SK-N-SH (cell line): ENCODE measurements at regions not wholly inside any gene's neighbourhood (a gene's known extent, or its start where the extent isn't known, plus 50 kb on each side); places are given as distances from the start of the nearest gene placed in this dataset.

ENCODE experiments used
- CTCF ChIA-PET: fragments of 300-600, 350-600 bp; formaldehyde crosslinking; extraction: SDS; loops from one replicate; lab custom pipeline; 2021; lab: Yijun Ruan, JAX
- POLR2A ChIA-PET: fragments of 350-600 bp; sonication (Branson Sonifier 250); formaldehyde crosslinking; extraction: SDS; loops from one replicate; lab custom pipeline; 2020; ENCODE audit warnings: antibody characterized with exemption, inconsistent platforms; lab: Yijun Ruan, JAX
- DNase-seq: peaks from one replicate; pipeline ENCODE4 v3.0.0; 2012
- H2AFZ ChIP-seq: fragments of 200-600 bp; sonication (generic); 2 replicates; pipeline ENCODE4 v1.8.1; 2016; ENCODE audit warnings: antibody characterized with exemption, mild to moderate bottlenecking, low read depth
- H3F3A ChIP-seq: fragments of 200-600 bp; sonication (generic); replicated peaks from 2 replicates; pipeline ENCODE3; 2016; ENCODE audit warnings: antibody characterized with exemption, mild to moderate bottlenecking; ENCODE audit not compliant: insufficient read depth
- H3K27ac ChIP-seq, 2 experiments: fragments of 200-500 bp in 1 of 2; fragments of 200-600 bp in 1 of 2; sonication (Bioruptor generic) in 1 of 2; sonication (generic), shearing (Covaris generic) in 1 of 2; 2 replicates each; pipeline versions ENCODE4 v1.5.1 to v1.6.1; 2014 to 2016; ENCODE audit warnings: low read depth in 2 of 2, inconsistent platforms in 1 of 2, low read length in 1 of 2, mild to moderate bottlenecking in 1 of 2, mixed read lengths in 1 of 2
- H3K27me3 ChIP-seq: fragments of 200-600 bp; sonication (generic), shearing (Covaris generic); 2 replicates; pipeline ENCODE4 v1.6.1; 2016; ENCODE audit warnings: mixed run types; ENCODE audit not compliant: insufficient read depth
- H3K36me3 ChIP-seq, 2 experiments: fragments of 200-500 bp in 1 of 2; fragments of 200-600 bp in 1 of 2; sonication (Bioruptor generic) in 1 of 2; sonication (generic) in 1 of 2; replicated peaks in 1 of 2; 2 replicates each; pipeline versions ENCODE3 to v1.5.1; 2014 to 2016; ENCODE audit warnings: low read length in 1 of 2, mild to moderate bottlenecking in 1 of 2; ENCODE audit not compliant: insufficient read depth in 2 of 2, control insufficient read depth in 1 of 2
- H3K4me1 ChIP-seq, 2 experiments: fragments of 200-500 bp in 1 of 2; fragments of 200-600 bp in 1 of 2; sonication (Bioruptor generic) in 1 of 2; sonication (generic), shearing (Covaris generic) in 1 of 2; 2 replicates each; pipeline versions ENCODE4 v1.5.1 to v1.6.1; 2014 to 2016; ENCODE audit warnings: low read depth in 1 of 2, low read length in 1 of 2, mixed run types in 1 of 2; ENCODE audit not compliant: insufficient read depth in 2 of 2, control insufficient read depth in 1 of 2
- H3K4me2 ChIP-seq: fragments of 200-600 bp; sonication (generic), shearing (Covaris generic); 2 replicates; pipeline ENCODE4 v1.6.1; 2017; ENCODE audit warnings: mixed run types
- H3K4me3 ChIP-seq, 2 experiments: fragments of 200-500 bp in 1 of 2; fragments of 200-600 bp in 1 of 2; sonication (Bioruptor generic) in 1 of 2; sonication (generic), shearing (Covaris generic) in 1 of 2; 2 replicates each; pipeline versions ENCODE4 v1.5.1 to v1.8.1; 2014 to 2016; ENCODE audit warnings: low read depth in 2 of 2, inconsistent platforms in 1 of 2, low read length in 1 of 2, mild to moderate bottlenecking in 1 of 2, mixed read lengths in 1 of 2, moderate library complexity in 1 of 2
- H3K79me2 ChIP-seq: fragments of 200-600 bp; sonication (generic); 2 replicates; pipeline ENCODE4 v1.8.1; 2017; ENCODE audit warnings: mild to moderate bottlenecking; ENCODE audit not compliant: insufficient read depth
- H3K9ac ChIP-seq: fragments of 200-600 bp; sonication (generic); 2 replicates; pipeline ENCODE4 v1.6.1; 2017; ENCODE audit warnings: mixed run types
- H3K9me2 ChIP-seq: fragments of 200-600 bp; sonication (generic); 2 replicates; pipeline ENCODE4 v1.6.1; 2017; ENCODE audit warnings: mixed run types
- H3K9me3 ChIP-seq: fragments of 200-600 bp; sonication (generic); 2 replicates; pipeline ENCODE4 v1.6.1; 2017; ENCODE audit warnings: mixed run types, mild to moderate bottlenecking, moderate library complexity
- H4K20me1 ChIP-seq: fragments of 200-600 bp; sonication (generic); 2 replicates; pipeline ENCODE4 v1.6.1; 2017; ENCODE audit warnings: mild to moderate bottlenecking, mixed run types; ENCODE audit not compliant: insufficient read depth
- ELF1 ChIP-seq: IDR thresholded peaks from 2 replicates; pipeline ENCODE4 v1.4.0; 2012
- EP300 ChIP-seq, 2 experiments: IDR thresholded peaks; 2 replicates each; pipeline versions ENCODE4 v1.4.0 to v1.6.1; 2012; ENCODE audit warnings: borderline replicate concordance in 1 of 2, low read depth in 1 of 2, low read length in 1 of 2
- EZH2phosphoT487 ChIP-seq: fragments of 200-600 bp; sonication (generic); IDR thresholded peaks from 2 replicates; pipeline ENCODE4 v1.6.1; 2017; ENCODE audit warnings: low read depth, mixed run types, mild to moderate bottlenecking, antibody characterized with exemption, moderate library complexity, borderline replicate concordance
- GATA2 ChIP-seq: sonication (generic); formaldehyde crosslinking; IDR thresholded peaks from 2 replicates; pipeline ENCODE4 v1.5.0; 2020; ENCODE audit warnings: mild to moderate bottlenecking, missing genetic modification reagents
- JUND ChIP-seq: IDR thresholded peaks from 2 replicates; pipeline ENCODE4 v1.4.0; 2012
- MEF2A ChIP-seq: IDR thresholded peaks from 2 replicates; pipeline ENCODE4 v1.4.0; 2012; ENCODE audit warnings: low read depth, borderline replicate concordance
- MXI1 ChIP-seq: IDR thresholded peaks from 2 replicates; pipeline ENCODE4 v1.6.1; 2012; ENCODE audit warnings: mild to moderate bottlenecking, low read depth, low read length, improper control_type of control experiment
- NRF1 ChIP-seq: IDR thresholded peaks from 2 replicates; pipeline ENCODE4 v1.6.1; 2012; ENCODE audit warnings: low read depth, mild to moderate bottlenecking, low read length
- POLR2AphosphoS5 ChIP-seq: IDR thresholded peaks from 2 replicates; pipeline ENCODE4 v1.6.1; 2012; ENCODE audit warnings: low read depth, low read length
- RAD21 ChIP-seq: IDR thresholded peaks from 2 replicates; pipeline ENCODE4 v1.6.1; 2012; ENCODE audit warnings: mild to moderate bottlenecking, low read length
- RFX5 ChIP-seq: IDR thresholded peaks from 2 replicates; pipeline ENCODE4 v1.6.1; 2012; ENCODE audit warnings: mild to moderate bottlenecking, improper control_type of control experiment, low read length
- SIN3A ChIP-seq: IDR thresholded peaks from 2 replicates; pipeline ENCODE4 v1.6.1; 2012; ENCODE audit warnings: low read depth, mild to moderate bottlenecking, low read length, moderate library complexity, borderline replicate concordance
- TEAD4 ChIP-seq: IDR thresholded peaks from 2 replicates; pipeline ENCODE4 v1.4.0; 2012; ENCODE audit warnings: mild to moderate bottlenecking, borderline replicate concordance; ENCODE audit not compliant: insufficient read depth
- WGBS: methylation state at CpG from one replicate; pipeline ENCODE4 v1.1.6; 2017; ENCODE audit warnings: low lambda C conversion rate; 5-methylcytosine and 5-hydroxymethylcytosine counted together
- TF ChIP-seq, protein P1 (sequence below): fragments of 200-600 bp; sonication (generic); IDR thresholded peaks from 2 replicates; pipeline ENCODE4 v1.6.1; 2017; ENCODE audit warnings: antibody characterized with exemption, mild to moderate bottlenecking, moderate library complexity
- TF ChIP-seq, protein P2 (sequence below): IDR thresholded peaks from 2 replicates; pipeline ENCODE4 v1.4.0; 2012; ENCODE audit warnings: low read depth, borderline replicate concordance

DNA sequence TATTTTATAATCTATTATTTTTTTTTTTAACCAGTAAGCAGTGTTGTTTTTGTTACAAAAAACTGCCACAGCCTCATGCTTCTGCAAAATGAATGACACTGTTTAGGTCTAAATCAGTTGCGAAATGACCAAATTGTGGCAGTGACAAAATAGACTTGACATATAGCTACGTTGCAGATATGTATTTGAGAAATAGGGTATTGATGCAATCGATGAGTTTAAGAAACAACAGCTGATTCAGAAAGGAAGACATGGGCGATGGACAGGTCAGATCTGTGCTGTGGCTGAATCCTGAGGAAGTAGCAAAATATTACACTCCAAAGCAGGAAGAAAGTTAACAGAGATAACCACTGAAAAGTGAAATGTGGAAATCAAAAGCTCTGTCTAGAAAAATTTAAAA lies 89.0 kb upstream of the STEAP4 start:
- Histone ChIP-seq H3K4me3 (no peak overlapping the region), H4K20me1 (no peaks in the 10 kb centered on the region), H3K36me3 (no peaks in the 10 kb centered on the region), H3K27ac (no peak overlapping the region), H3K27me3 (no peaks in the 10 kb centered on the region), H3K4me2 (no peak overlapping the region), H3K4me1 (no peaks in the 10 kb centered on the region), H3F3A (no peaks in the 10 kb centered on the region), H2AFZ (no peak overlapping the region), H3K9ac (no peak overlapping the region), H3K9me2 (no peaks in the 10 kb centered on the region), H3K79me2 (no peaks in the 10 kb centered on the region), H3K9me3 (no peaks in the 10 kb centered on the region)
- 37% methylated on average over 4 of the region's 4 CpGs for WGBS
- DNase-seq, result no peak
- CTCF ChIA-PET, result interaction anchor here (0.7 to 0.9 kb wide), 3 partner anchors 27 to 116 kb away, joined by 3 read pairs; no protein-coding TSS in a partner anchor
- POLR2A ChIA-PET, result no interaction called here
- TF ChIP-seq, protein P1, sequence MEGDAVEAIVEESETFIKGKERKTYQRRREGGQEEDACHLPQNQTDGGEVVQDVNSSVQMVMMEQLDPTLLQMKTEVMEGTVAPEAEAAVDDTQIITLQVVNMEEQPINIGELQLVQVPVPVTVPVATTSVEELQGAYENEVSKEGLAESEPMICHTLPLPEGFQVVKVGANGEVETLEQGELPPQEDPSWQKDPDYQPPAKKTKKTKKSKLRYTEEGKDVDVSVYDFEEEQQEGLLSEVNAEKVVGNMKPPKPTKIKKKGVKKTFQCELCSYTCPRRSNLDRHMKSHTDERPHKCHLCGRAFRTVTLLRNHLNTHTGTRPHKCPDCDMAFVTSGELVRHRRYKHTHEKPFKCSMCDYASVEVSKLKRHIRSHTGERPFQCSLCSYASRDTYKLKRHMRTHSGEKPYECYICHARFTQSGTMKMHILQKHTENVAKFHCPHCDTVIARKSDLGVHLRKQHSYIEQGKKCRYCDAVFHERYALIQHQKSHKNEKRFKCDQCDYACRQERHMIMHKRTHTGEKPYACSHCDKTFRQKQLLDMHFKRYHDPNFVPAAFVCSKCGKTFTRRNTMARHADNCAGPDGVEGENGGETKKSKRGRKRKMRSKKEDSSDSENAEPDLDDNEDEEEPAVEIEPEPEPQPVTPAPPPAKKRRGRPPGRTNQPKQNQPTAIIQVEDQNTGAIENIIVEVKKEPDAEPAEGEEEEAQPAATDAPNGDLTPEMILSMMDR, result no peak
- TF ChIP-seq MXI1, result no peak
- no peak for TF ChIP-seq JUND
- TF ChIP-seq TEAD4, result no peak
- no peak for TF ChIP-seq RAD21

DNA sequence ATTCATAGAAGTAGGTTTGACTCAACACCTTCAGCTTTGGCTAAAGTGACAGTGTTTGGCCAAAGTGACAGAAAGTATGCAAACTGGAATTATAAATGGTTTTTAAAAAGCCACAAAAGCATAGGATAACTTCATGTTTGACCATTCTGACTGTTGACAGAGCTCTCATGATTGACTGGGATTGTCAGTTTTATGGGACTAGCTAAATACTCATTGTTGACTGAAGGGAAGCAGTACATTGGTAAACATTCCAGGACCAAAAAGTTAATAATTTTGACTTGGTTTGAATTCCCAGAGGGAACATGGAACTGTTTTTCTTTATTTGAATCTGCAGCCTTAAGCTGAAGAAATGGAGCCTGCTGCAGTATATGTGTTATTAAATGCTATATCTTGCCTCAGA lies 84.6 kb upstream of the STEAP4 start:
- no peaks in the 10 kb centered on the region for H4K20me1 ChIP-seq
- H3K79me2 ChIP-seq, result no peaks in the 10 kb centered on the region
- H3K9me2 ChIP-seq, result no peaks in the 10 kb centered on the region
- no peaks in the 10 kb centered on the region for H3K9me3 ChIP-seq
- no peak overlapping the region for H3K27ac ChIP-seq
- no peak overlapping the region for H3K9ac ChIP-seq
- no peak overlapping the region for H2AFZ ChIP-seq
- no peak for DNase-seq
- no peak overlapping the region for H3K4me3 ChIP-seq
- no peaks in the 10 kb centered on the region for H3K4me1 ChIP-seq
- no peaks in the 10 kb centered on the region for H3F3A ChIP-seq
- CTCF ChIA-PET, result interaction anchor here (1.0 to 1.4 kb wide), 2 partner anchors 9 to 10 kb away, joined by 4 read pairs; no protein-coding TSS in a partner anchor
- H3K4me2 ChIP-seq, result no peak overlapping the region
- TF ChIP-seq, protein P2, sequence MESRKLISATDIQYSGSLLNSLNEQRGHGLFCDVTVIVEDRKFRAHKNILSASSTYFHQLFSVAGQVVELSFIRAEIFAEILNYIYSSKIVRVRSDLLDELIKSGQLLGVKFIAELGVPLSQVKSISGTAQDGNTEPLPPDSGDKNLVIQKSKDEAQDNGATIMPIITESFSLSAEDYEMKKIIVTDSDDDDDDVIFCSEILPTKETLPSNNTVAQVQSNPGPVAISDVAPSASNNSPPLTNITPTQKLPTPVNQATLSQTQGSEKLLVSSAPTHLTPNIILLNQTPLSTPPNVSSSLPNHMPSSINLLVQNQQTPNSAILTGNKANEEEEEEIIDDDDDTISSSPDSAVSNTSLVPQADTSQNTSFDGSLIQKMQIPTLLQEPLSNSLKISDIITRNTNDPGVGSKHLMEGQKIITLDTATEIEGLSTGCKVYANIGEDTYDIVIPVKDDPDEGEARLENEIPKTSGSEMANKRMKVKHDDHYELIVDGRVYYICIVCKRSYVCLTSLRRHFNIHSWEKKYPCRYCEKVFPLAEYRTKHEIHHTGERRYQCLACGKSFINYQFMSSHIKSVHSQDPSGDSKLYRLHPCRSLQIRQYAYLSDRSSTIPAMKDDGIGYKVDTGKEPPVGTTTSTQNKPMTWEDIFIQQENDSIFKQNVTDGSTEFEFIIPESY, result no peak
- TF ChIP-seq POLR2AphosphoS5, result no peak
- no peak for TF ChIP-seq EZH2phosphoT487
- no peak for TF ChIP-seq RAD21
- TF ChIP-seq JUND, result no peak
- TF ChIP-seq SIN3A, result no peak
- TF ChIP-seq ELF1, result no peak
- no peak for TF ChIP-seq RFX5
- TF ChIP-seq MXI1, result no peak
- no peak for TF ChIP-seq NRF1
- no peak for TF ChIP-seq EP300 (IDR thresholded peaks at IDR 0.05; ENCODE audit: borderline replicate concordance in 1 of 2, low read depth in 1 of 2, low read length in 1 of 2)
- TF ChIP-seq MEF2A, result no peak
- TF ChIP-seq TEAD4, result no peak
- TF ChIP-seq GATA2 (CRISPR knock-in tag), result no peak
- POLR2A ChIA-PET, result no interaction called here
- no peaks in the 10 kb centered on the region for H3K27me3 ChIP-seq
- no peaks in the 10 kb centered on the region for H3K36me3 ChIP-seq
